SK-N-SH treated with all-trans-retinoic acid at 6 μM for 48 hours (cell line): ENCODE measurements at regions not wholly inside any gene's neighbourhood (a gene's known extent, or its start where the extent isn't known, plus 50 kb on each side); places are given as distances from the start of the nearest gene placed in this dataset.

Experiments
- CREB5 ChIP-seq: fragments of 250-450 bp; sonication (Bioruptor Pico); IDR thresholded peaks from 2 replicates; pipeline ENCODE4 v1.5.1; 2020; ENCODE audit warnings: low read depth, mild to moderate bottlenecking, moderate library complexity
- OSR1 ChIP-seq: fragments of 250-450 bp; sonication (Bioruptor Pico); IDR thresholded peaks from 2 replicates; pipeline ENCODE4 v1.8.0; 2022; ENCODE audit warnings: moderate library complexity, mild to moderate bottlenecking, inconsistent platforms
- TCF4 ChIP-seq: fragments of 250-450 bp; sonication (Bioruptor Pico); IDR thresholded peaks from 2 replicates; pipeline ENCODE4 v1.8.0; 2021; ENCODE audit warnings: mild to moderate bottlenecking, moderate library complexity, borderline replicate concordance
- ZFP3 ChIP-seq: fragments of 250-450 bp; sonication (Bioruptor Pico); IDR thresholded peaks from 2 replicates; pipeline ENCODE4 v1.5.0; 2020; ENCODE audit warnings: mild to moderate bottlenecking, moderate library complexity
- ZFP30 ChIP-seq: fragments of 450-650 bp; formaldehyde crosslinking; IDR thresholded peaks from 2 replicates; pipeline ENCODE4 v1.5.0; 2022; ENCODE audit warnings: mild to moderate bottlenecking, moderate library complexity
- ZNF565 ChIP-seq: fragments of 450-650 bp; formaldehyde crosslinking; conservative IDR thresholded peaks from 2 replicates; pipeline ENCODE4 v1.5.0; 2020; ENCODE audit warnings: low read depth, mild to moderate bottlenecking, moderate library complexity
- ZNF70 ChIP-seq: fragments of 450-650 bp; formaldehyde crosslinking; IDR thresholded peaks from 2 replicates; pipeline ENCODE4 v1.5.0; 2020; ENCODE audit warnings: mild to moderate bottlenecking, moderate library complexity

- no peak for TF ChIP-seq CREB5 (CRISPR knock-in tag)
- TF ChIP-seq OSR1 (CRISPR knock-in tag), result no peak
- TF ChIP-seq ZFP3 (CRISPR knock-in tag), result no peak
- no peak for TF ChIP-seq TCF4 (CRISPR knock-in tag)
- no peak for TF ChIP-seq ZFP30 (CRISPR knock-in tag)
- no peak for TF ChIP-seq ZNF70
- TF ChIP-seq ZNF565 (CRISPR knock-in tag), result no peak
Observed at GRCh38 chr1:170791941-170792340, 128.0 kb downstream of the PRRX1 start.
